GM11168 (cell line): ENCODE measurements at regions not wholly inside any gene's neighbourhood (a gene's known extent, or its start where the extent isn't known, plus 50 kb on each side); places are given as distances from the start of the nearest gene placed in this dataset.

ENCODE experiments used
- in situ Hi-C: fragments of 300-500 bp; cut with MboI; formaldehyde crosslinking; loops from one replicate; pipeline ENCODE4 v1.12.0; 2022; ENCODE audit warnings: low sequenced_read_pairs; ENCODE audit not compliant: unreplicated experiment

GRCh38 chr2:18345848-18346247, 214.6 kb downstream of the RDH14 start:
- in situ Hi-C loops, result no loop called here

GRCh38 chr2:18342901-18343300, 217.6 kb downstream of the RDH14 start:
- in situ Hi-C loops, result no loop called here

DNA sequence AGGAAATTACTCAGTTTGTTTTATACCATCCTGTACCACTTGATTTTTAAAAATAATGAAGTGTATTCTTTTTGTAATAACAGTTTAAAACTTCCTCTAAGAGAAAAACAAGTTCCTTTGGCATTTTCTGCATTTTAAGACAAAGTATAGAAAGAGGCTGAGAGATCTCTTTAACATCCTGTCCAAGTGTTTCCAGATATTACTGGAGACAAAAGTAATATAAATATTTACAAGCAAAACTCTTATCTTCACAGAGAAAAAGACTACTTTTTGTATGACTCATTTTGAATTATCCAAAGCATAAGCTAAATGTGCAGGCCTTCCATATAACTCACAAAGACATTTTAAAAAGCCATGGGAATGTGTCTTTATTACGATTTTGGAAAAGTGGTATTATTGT, 221.1 kb downstream of the RDH14 start:
- in situ Hi-C loops, result no loop called here

GRCh38 chr2:18336975-18337374, 223.5 kb downstream of the RDH14 start:
- in situ Hi-C loops, result no loop called here

DNA sequence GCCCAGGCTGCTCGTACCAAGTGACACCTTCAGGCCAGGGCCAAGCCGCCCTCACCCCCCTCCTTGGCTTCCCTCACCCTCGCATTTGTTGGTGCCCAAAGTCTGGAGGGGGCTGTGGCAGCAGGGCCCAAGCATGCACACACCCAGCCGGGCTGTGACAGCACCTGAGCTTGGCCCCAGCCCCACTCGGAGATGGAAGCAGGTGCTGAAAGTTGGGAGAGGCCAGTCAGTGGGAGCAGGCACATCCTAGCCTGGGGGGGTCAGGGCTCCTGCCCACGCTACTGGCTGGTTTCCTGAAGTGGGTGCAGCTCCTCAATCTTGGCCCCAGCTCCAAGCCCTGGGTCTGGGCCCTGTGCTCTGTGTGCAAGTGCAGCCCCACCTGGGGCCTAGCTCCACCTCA, 228.0 kb downstream of the RDH14 start:
- in situ Hi-C loops, result no loop called here

GRCh38 chr2:18325118-18325517, 235.3 kb downstream of the RDH14 start:
- in situ Hi-C loops, result no loop called here

DNA sequence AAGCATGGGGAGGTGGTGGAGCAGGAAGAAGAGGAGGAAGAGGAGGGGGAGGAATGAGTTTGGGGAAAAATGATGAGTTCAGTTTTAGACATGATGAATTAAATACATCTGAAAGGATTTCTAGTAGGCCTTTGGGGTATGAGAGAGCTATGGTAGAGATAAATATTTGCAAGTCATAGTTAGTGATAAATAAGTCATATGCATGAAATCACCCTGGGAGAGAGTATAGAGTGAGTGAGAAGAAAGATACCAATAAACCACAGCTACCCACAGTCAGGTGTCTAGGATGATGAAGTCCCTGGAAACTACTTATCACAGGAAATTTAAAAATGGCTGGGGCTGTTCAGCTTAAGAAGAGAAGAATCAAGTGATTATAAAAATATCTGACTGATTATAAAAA, 240.5 kb downstream of the RDH14 start:
- in situ Hi-C loops, result no loop called here

DNA sequence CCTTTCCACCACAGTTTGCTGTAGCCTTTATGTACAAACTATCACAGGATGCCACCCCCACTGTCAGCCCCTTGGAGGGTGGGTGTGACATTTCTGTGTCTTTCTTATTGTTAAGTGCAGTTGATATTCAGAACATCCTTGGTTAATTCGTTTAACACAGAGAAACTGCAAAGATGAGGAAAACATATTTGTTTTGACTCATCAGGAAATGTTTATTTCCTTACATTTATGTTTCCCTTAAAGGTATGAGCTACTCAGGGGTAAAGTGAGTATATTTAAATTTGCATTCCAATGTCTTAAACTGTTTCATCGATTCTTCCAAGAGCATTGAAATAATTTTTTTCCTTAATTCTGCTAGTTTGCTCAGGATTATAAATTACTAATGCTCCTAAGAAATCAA, 243.4 kb downstream of the RDH14 start:
- in situ Hi-C loops, result no loop called here

GRCh38 chr2:18312818-18313217, 247.6 kb downstream of the RDH14 start:
- in situ Hi-C loops, result no loop called here

- in situ Hi-C loops, result no loop called here
Observed at GRCh38 chr2:18311420-18312195, 248.8 kb downstream of the RDH14 start.

GRCh38 chr2:18309627-18310026, 250.8 kb downstream of the RDH14 start:
- in situ Hi-C loops, result no loop called here

DNA sequence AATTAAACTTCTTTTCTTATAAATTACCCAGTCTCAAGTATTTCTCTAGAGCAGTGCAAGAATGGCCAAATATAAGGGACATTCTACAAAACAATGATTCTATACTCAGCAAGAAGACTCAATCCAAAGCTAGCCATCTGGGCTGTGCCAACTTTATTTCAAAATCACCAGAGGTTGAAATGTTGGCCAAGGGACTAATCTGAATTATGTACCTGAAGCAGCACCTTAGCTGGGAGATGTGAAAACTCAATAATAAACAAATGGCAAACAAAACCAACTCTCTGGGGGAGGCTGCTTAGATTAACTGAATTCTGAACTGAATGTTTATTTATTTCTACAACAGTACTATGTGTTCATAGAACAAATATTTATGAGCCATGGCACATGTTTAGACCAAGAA, 251.3 kb downstream of the RDH14 start:
- in situ Hi-C loops, result no loop called here

DNA sequence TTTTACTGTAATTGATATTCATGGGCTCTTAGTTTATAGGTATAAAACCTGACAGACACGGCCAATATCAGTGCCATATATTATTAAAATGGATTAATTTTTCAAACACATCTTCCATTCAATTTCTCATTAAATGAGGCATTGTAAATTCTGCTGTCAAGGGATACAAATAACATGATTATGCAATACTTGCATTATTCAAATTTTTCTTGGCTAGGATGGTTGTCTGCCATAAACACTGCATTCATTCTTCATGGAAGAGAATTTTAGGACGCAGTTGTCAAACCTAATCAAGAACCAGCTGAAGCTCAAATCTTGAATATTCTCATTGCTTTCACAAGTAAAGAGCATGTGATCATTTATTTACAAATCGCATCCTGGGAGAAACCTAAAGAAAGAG, 255.6 kb downstream of the RDH14 start:
- in situ Hi-C loops, result no loop called here

DNA sequence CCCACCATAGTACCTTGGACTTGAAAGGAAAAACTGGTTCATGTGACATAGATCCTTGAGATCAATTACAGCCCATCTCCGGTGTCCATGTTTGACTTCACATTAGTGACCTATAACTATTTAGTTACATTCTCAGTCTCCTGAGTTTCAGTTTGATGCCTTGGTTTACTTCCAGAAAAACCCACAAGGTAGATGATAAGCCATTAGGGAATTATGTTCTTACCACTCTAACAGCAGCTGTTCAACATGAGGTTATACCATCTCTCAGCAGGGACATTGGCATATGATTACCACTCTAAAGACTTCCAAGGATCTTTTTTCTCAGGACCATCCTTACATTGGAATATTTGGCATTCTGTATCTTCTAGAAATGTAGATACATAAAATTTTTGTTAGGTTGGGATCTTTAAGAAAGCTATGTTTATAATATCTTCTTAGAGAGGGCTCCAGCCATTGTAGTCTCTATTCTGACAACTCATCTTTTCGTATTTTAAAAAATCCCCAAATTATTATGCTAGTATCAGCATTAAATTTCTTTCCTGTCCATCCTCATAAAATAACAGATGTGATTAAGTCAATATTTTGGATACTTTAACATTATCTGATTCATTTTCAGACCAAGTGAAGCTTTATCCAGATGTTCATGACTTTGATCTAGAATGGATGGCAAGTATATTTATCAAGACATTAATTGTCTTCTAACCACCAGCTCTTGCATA, 258.9 kb downstream of the RDH14 start:
- in situ Hi-C loops, result no loop called here

DNA sequence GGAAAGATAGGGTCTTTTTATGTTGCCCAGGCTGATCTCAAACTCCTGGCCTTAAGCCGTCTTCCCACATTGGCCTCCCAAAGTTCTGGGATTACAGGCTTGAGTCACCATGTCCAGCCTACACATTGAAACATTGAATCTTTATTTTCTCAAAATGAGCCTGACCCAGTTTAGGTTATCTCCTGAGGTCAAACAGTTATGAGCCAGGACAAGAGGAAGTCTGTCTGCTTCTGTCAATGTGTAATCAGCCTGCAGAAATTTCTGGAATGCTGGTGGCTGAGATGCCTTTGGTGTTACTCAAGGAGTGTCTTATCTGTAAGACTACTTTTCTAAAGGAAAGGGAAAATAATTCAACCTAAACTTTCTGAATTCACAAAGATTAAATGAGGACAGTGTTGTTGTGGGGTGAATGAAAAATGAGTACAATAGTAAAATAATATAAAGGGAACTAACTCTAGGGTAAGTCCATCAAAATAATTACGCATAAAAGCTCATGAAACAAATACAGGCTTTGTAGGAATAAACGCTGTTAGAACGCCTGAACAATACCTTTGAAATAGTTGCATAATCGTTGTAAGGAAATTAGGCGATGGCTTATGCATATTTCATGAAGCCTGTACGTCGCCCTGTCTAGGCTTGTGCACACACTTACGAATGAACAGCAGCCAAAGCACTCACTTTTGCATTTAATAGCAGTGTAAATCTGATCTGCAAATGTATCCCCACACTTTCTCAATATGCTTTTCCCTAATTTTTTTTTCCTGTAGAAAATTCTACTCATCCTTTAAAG, 260.8 kb downstream of the RDH14 start:
- in situ Hi-C loops, result no loop called here

DNA sequence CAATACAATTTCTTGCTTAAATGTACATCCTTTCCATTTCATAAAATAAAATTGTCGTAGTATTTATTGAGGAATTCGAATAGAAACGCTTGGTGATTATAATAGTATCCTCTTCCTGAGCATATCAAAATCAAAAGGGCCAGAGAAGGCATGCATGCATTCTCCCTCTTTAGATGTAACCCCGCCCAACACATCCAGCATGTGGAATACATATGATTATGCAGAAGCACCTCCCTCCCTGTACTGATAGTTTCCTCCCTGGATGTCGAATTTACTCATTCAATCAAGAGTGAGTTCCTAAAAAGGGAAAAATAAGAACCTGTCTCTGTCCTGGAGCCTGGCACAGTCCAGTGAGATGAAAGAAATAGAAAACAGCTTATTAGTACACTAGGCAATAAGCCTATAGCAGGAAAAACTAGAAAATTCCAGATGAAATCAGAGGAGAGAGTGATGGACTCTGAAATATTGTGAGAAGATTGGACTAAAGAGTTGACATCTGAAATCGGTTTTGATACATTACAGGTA, 262.9 kb downstream of the RDH14 start:
- in situ Hi-C loops, result no loop called here

GRCh38 chr2:18290386-18290785, 270.1 kb downstream of the RDH14 start:
- in situ Hi-C loops, result no loop called here

DNA sequence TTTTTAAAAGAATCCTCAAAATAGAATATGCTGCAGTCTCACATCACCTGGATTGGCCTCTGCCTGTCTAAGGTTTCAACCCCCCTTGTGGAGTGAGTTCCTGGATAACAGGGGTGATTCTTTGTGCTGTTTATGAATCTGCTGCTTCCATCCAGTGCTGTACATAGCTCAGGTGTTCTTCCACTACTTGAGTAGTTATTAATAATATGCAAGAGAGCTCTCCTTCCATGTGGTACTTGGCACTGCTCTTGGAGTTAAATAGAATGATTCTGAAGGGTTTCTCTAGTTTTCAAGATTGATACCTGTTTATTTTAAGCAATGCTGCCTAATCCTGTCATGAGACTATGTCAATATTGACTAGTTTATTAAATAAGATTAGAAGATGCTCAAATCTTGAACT, 273.6 kb downstream of the RDH14 start:
- in situ Hi-C loops, result no loop called here

GRCh38 chr2:18284331-18284730, 276.1 kb downstream of the RDH14 start:
- in situ Hi-C loops, result no loop called here

- in situ Hi-C loops, result no loop called here
Observed at GRCh38 chr2:18282026-18282425, 278.4 kb downstream of the RDH14 start.

DNA sequence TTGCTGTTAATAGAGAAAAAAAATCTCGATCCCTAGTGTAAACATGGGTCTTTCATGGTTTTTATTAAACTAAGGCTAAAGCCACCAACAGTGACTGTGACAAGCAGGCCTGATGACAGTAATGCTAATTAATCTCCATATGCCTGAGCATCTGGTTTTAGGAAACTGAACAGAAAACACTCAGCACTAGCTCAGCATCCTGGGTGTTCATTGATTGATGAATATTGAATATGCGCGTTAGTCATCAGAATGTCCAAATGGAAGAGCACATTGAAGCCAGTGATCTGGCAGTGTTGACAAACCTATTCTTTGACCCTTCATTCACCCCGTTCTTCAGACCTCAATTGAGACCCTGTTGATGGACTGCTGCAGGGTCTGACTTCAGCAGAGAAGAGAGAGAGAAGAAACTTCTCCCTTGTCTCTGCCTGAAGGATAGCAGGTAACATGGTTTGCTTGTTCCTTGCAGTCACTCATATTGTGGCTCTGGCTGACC, 283.8 kb downstream of the RDH14 start:
- in situ Hi-C loops, result no loop called here
